ENCODE measurements at regions not wholly inside any gene's neighbourhood (a gene's known extent, or its start where the extent isn't known, plus 50 kb on each side); places are given as distances from the start of the nearest gene placed in this dataset.

GRCh38 chr5:18357486-18357885 is 723.2 kb downstream of the TAF11L14 start:
- Histone ChIP-seq H3K9me3 (ENCODE audit: control insufficient read depth, low read length) (no peaks in the 10 kb centered on the region), H3K9ac (ENCODE audit: extremely low read depth, low read length, poor library complexity, severe bottlenecking) (no peak overlapping the region), H3K36me3 (ENCODE audit: control insufficient read depth, insufficient read depth, low read length) (no peaks in the 10 kb centered on the region), H3K4me1 (ENCODE audit: control insufficient read depth, insufficient read depth, low read length) (no peaks in the 10 kb centered on the region), H3K4me3 (ENCODE audit: low read length) (no peak overlapping the region), H3K27me3 (ENCODE audit: control insufficient read depth, insufficient read depth, low read length, poor library complexity, severe bottlenecking) (no peaks in the 10 kb centered on the region), H3K27ac (ENCODE audit: low read depth, low read length) (no peak overlapping the region)
- Mint-ChIP-seq H3K27me3 (ENCODE audit: insufficient read depth) (no peaks in the 10 kb centered on the region), H3K9me3 (no peaks in the 10 kb centered on the region), H3K27ac (no peak overlapping the region), H3K4me1 (peaks cover 16% of the 10 kb centered on the region), H3K36me3 (ENCODE audit: low read depth) (no peaks in the 10 kb centered on the region), H3K4me3 (no peak overlapping the region)
- WGBS, 2 experiments (ENCODE audit: insufficient coverage in 1 of 2, insufficient read length in 1 of 2): 93 to 95% methylated on average over 2 to 4 of the region's 4 CpGs
- TF ChIP-seq CTCF (conservative IDR thresholded peaks at IDR 0.05): no peak
- DNase-seq: no peak

- no peak overlapping the region for H3K4me3 ChIP-seq (ENCODE audit: low read length)
- H3K9me3 ChIP-seq (ENCODE audit: control insufficient read depth, low read length): no peaks in the 10 kb centered on the region
- peaks cover 38% of the 10 kb centered on the region for H3K4me1 Mint-ChIP-seq
- H3K27ac Mint-ChIP-seq: no peak overlapping the region
- no peaks in the 10 kb centered on the region for H3K9me3 Mint-ChIP-seq
- H3K36me3 ChIP-seq (ENCODE audit: control insufficient read depth, insufficient read depth, low read length): no peaks in the 10 kb centered on the region
- TF ChIP-seq CTCF (conservative IDR thresholded peaks at IDR 0.05): no peak
- H3K4me1 ChIP-seq (ENCODE audit: control insufficient read depth, insufficient read depth, low read length): peaks cover 3% of the 10 kb centered on the region
- H3K4me3 Mint-ChIP-seq: no peak overlapping the region
- H3K36me3 Mint-ChIP-seq (ENCODE audit: low read depth): no peaks in the 10 kb centered on the region
- no peaks in the 10 kb centered on the region for H3K27me3 ChIP-seq (ENCODE audit: control insufficient read depth, insufficient read depth, low read length, poor library complexity, severe bottlenecking)
- no peak overlapping the region for H3K27ac ChIP-seq (ENCODE audit: low read depth, low read length)
- DNase-seq: no peak
- no peaks in the 10 kb centered on the region for H3K27me3 Mint-ChIP-seq (ENCODE audit: insufficient read depth)
- no peak overlapping the region for H3K9ac ChIP-seq (ENCODE audit: extremely low read depth, low read length, poor library complexity, severe bottlenecking)
- 97% methylated on average over 6 to 7 of the region's 8 CpGs for WGBS, 2 experiments (ENCODE audit: insufficient coverage in 1 of 2, insufficient read length in 1 of 2)
These were observed 732.0 kb downstream of the TAF11L14 start for GRCh38 chr5:18366234-18366633.

GRCh38 chr5:18370531-18370930 is 736.3 kb downstream of the TAF11L14 start:
- Histone ChIP-seq H3K9ac (ENCODE audit: extremely low read depth, low read length, poor library complexity, severe bottlenecking) (no peak overlapping the region), H3K27ac (ENCODE audit: low read depth, low read length) (no peak overlapping the region), H3K27me3 (ENCODE audit: control insufficient read depth, insufficient read depth, low read length, poor library complexity, severe bottlenecking) (no peaks in the 10 kb centered on the region), H3K36me3 (ENCODE audit: control insufficient read depth, insufficient read depth, low read length) (no peaks in the 10 kb centered on the region), H3K4me1 (ENCODE audit: control insufficient read depth, insufficient read depth, low read length) (peaks cover 3% of the 10 kb centered on the region), H3K9me3 (ENCODE audit: control insufficient read depth, low read length) (no peaks in the 10 kb centered on the region), H3K4me3 (ENCODE audit: low read length) (no peak overlapping the region)
- H3K4me3 Mint-ChIP-seq: no peak overlapping the region
- WGBS, 2 experiments (ENCODE audit: insufficient coverage in 1 of 2, insufficient read length in 1 of 2): 79 to 100% methylated on average over 1 to 3 of the region's 3 CpGs
- H3K27me3 Mint-ChIP-seq (ENCODE audit: insufficient read depth): no peaks in the 10 kb centered on the region
- peaks cover 17% of the 10 kb centered on the region for H3K4me1 Mint-ChIP-seq
- no peak for DNase-seq
- no peak for TF ChIP-seq CTCF (conservative IDR thresholded peaks at IDR 0.05)
- no peak overlapping the region for H3K27ac Mint-ChIP-seq
- peaks cover 2% of the 10 kb centered on the region for H3K9me3 Mint-ChIP-seq
- H3K36me3 Mint-ChIP-seq (ENCODE audit: low read depth): no peaks in the 10 kb centered on the region

All from endodermal cell (in vitro differentiated cells).